PC-3 (cell line): ENCODE measurements at regions not wholly inside any gene's neighbourhood (a gene's known extent, or its start where the extent isn't known, plus 50 kb on each side); places are given as distances from the start of the nearest gene placed in this dataset.

ENCODE experiments used
- EZH2 ChIP-seq: fragments of 300-600 bp; sonication (generic); IDR thresholded peaks from one replicate; pipeline ENCODE4 v1.6.1; 2017; ENCODE audit warnings: antibody characterized with exemption, mild to moderate bottlenecking, low read length; ENCODE audit not compliant: unreplicated experiment
- EZH2phosphoT487 ChIP-seq: fragments of 300-600 bp; sonication (generic); IDR thresholded peaks from 2 replicates; pipeline ENCODE4 v1.6.1; 2018; ENCODE audit warnings: mild to moderate bottlenecking, antibody characterized with exemption, low read length, borderline replicate concordance
- TF ChIP-seq, protein P1 (sequence below): fragments of 300-600 bp; sonication (generic); conservative IDR thresholded peaks from 2 replicates; pipeline ENCODE4 v1.5.1; 2017; ENCODE audit warnings: antibody characterized with exemption, low read depth, mild to moderate bottlenecking, low read length

DNA sequence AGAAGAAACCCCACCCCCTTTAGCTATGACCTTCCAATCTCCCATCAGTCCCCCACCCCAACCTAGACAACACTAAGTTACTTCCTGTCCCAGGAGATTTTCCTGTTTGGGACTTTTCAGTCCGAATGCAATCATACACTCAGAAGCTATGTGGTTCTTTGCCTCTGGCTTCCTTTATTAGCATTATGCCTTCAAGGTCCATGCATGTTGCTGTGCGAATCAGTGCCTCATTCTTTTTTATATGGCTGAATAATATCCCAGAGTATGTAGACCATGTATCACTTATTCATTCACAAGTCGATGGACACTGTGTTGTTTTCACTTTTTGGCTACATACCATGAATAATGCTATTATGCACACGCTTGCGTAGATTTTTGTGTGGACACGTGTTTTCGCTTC lies 292.1 kb upstream of the HDAC4 start:
- TF ChIP-seq EZH2phosphoT487 (no peak), EZH2 (no peak)
- TF ChIP-seq, protein P1, sequence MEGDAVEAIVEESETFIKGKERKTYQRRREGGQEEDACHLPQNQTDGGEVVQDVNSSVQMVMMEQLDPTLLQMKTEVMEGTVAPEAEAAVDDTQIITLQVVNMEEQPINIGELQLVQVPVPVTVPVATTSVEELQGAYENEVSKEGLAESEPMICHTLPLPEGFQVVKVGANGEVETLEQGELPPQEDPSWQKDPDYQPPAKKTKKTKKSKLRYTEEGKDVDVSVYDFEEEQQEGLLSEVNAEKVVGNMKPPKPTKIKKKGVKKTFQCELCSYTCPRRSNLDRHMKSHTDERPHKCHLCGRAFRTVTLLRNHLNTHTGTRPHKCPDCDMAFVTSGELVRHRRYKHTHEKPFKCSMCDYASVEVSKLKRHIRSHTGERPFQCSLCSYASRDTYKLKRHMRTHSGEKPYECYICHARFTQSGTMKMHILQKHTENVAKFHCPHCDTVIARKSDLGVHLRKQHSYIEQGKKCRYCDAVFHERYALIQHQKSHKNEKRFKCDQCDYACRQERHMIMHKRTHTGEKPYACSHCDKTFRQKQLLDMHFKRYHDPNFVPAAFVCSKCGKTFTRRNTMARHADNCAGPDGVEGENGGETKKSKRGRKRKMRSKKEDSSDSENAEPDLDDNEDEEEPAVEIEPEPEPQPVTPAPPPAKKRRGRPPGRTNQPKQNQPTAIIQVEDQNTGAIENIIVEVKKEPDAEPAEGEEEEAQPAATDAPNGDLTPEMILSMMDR: no peak
